Left lung (tissue), 4 donors: ENCODE measurements at regions not wholly inside any gene's neighbourhood (a gene's known extent, or its start where the extent isn't known, plus 50 kb on each side); places are given as distances from the start of the nearest gene placed in this dataset.
A peak's percentile ranks its signal among the peaks of the same experiment; 100 is the strongest.

Experiments used
- ATAC-seq: fragments of 200-7000 bp; cut with Tn5 transposase; one replicate; pipeline ENCODE4 v1.9.1; 2020; ENCODE audit warnings: moderate library complexity
- DNase-seq, 4 donors: peaks; one replicate each; pipeline ENCODE4 v3.0.0-alpha.2; 2013 to 2020
- H3K27ac ChIP-seq, 2 donors: fragments of 200-600 bp; sonication (generic) in 1 of 2; one replicate each; pipeline versions ENCODE4 v1.5.0 to v1.8.0; 2020 to 2021
- H3K27me3 ChIP-seq, 2 donors: fragments of 200-600 bp; sonication (generic) in 1 of 2; one replicate each; pipeline versions ENCODE4 v1.5.0 to v1.8.0; 2020 to 2021
- H3K36me3 ChIP-seq, 2 donors: fragments of 200-600 bp; sonication (generic) in 1 of 2; one replicate each; pipeline versions ENCODE4 v1.5.0 to v1.8.0; 2020 to 2021
- H3K4me1 ChIP-seq, 2 donors: fragments of 200-600 bp; one replicate each; pipeline ENCODE4 v1.8.0; 2021
- H3K4me3 ChIP-seq, 2 donors: fragments of 200-600 bp; sonication (generic) in 1 of 2; one replicate each; pipeline versions ENCODE4 v1.5.0 to v1.8.0; 2020 to 2021; ENCODE audit warnings: mild to moderate bottlenecking in 1 of 2
- H3K9me3 ChIP-seq, 2 donors: fragments of 200-600 bp; sonication (generic) in 1 of 2; one replicate each; pipeline versions ENCODE4 v1.5.0 to v1.8.0; 2020 to 2021
- intact Hi-C, 2 donors: fragments of 100-400 bp; cut with DNase I; formaldehyde crosslinking; loops; one replicate each; pipeline versions ENCODE4 v1.11.2 to v1.14.2; 2022
- TF ChIP-seq, protein P1 (sequence below), 2 donors: fragments of 200-600 bp; sonication (generic) in 1 of 2; IDR thresholded peaks; one replicate each; pipeline versions ENCODE4 v1.5.0 to v1.8.0; 2021; ENCODE audit warnings: antibody characterized with exemption in 2 of 2
- donor health status: DM: no; HTN: yes; CAD: no.
- donor health status: DM: no; HTN: no; CAD: no.

- Histone ChIP-seq H3K27ac (no peak overlapping the region), H3K4me1 (no peaks in the 10 kb centered on the region), H3K27me3 (no peaks in the 10 kb centered on the region), H3K36me3 (no peaks in the 10 kb centered on the region), H3K4me3 (no peak overlapping the region), H3K9me3 (peaks cover 0 to 9% of the 10 kb centered on the region in 2 donors)
- TF ChIP-seq, protein P1, sequence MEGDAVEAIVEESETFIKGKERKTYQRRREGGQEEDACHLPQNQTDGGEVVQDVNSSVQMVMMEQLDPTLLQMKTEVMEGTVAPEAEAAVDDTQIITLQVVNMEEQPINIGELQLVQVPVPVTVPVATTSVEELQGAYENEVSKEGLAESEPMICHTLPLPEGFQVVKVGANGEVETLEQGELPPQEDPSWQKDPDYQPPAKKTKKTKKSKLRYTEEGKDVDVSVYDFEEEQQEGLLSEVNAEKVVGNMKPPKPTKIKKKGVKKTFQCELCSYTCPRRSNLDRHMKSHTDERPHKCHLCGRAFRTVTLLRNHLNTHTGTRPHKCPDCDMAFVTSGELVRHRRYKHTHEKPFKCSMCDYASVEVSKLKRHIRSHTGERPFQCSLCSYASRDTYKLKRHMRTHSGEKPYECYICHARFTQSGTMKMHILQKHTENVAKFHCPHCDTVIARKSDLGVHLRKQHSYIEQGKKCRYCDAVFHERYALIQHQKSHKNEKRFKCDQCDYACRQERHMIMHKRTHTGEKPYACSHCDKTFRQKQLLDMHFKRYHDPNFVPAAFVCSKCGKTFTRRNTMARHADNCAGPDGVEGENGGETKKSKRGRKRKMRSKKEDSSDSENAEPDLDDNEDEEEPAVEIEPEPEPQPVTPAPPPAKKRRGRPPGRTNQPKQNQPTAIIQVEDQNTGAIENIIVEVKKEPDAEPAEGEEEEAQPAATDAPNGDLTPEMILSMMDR (IDR thresholded peaks at IDR 0.05): no peak
- intact Hi-C loops: no loop called here
- no peak for ATAC-seq
- no peak for DNase-seq
These were observed 732.7 kb upstream of the TENM4 start for GRCh38 chr11:80173371-80174136.

DNA sequence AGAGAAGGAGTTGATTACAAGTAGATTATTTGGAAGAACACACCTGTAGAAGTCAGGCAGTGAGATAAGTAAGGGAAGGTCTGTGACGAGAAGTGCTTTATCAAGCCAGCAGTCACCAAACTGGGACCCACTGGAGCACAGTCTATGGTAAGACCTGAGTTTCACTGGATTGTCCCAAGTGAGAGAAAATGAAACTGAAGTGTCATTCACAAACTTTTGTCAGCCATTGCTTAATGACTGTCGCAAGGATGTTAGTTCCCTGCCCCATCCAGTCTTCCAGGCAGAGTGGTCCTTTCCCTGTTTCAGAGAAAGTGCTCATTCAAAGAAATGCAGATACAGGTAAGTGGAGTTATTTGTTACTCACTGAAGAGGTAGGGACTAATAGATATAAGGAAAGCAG lies 728.0 kb upstream of the TENM4 start:
- H3K27ac ChIP-seq: no peak overlapping the region
- H3K27me3 ChIP-seq: no peaks in the 10 kb centered on the region
- intact Hi-C loops: no loop called here
- no peaks in the 10 kb centered on the region for H3K36me3 ChIP-seq
- DNase-seq (no peak), ATAC-seq (no peak)
- TF ChIP-seq, protein P1 (IDR thresholded peaks at IDR 0.05): no peak
- H3K4me1 ChIP-seq: no peaks in the 10 kb centered on the region
- H3K9me3 ChIP-seq: peaks cover 0 to 9% of the 10 kb centered on the region in 2 donors
- no peak overlapping the region for H3K4me3 ChIP-seq

DNA sequence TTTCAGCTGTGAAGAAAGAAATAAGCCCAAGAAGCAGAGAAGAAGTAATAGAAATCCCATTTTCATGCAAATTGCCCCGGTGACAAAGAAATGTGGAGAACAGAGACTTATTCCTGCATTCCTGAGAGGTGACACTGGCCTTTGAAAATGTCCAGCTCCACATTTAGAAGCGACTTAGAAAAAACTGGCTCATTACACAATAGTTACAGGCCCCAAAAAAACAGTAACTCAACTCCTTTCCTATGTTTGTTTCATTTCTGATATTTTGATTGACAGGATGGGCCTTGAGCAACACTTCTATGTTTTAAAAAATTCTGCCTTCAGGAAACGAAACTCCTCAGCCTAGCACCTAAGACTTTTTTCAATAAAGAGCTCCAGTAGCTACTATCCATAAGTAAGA lies 726.9 kb upstream of the TENM4 start:
- H3K36me3 ChIP-seq: no peaks in the 10 kb centered on the region
- no peak overlapping the region for H3K4me3 ChIP-seq
- no peaks in the 10 kb centered on the region for H3K27me3 ChIP-seq
- TF ChIP-seq, protein P1 (IDR thresholded peaks at IDR 0.05): no peak
- H3K4me1 ChIP-seq: no peaks in the 10 kb centered on the region
- no peak overlapping the region for H3K27ac ChIP-seq
- ATAC-seq (no peak), DNase-seq (peak in 1 of 4 donors; percentile 5)
- H3K9me3 ChIP-seq: peaks cover 0 to 9% of the 10 kb centered on the region in 2 donors
- intact Hi-C loops: no loop called here

GRCh38 chr11:80165744-80166143 lies 724.9 kb upstream of the TENM4 start:
- H3K27ac ChIP-seq: no peak overlapping the region
- no peak for DNase-seq
- intact Hi-C loops: no loop called here
- H3K36me3 ChIP-seq: no peaks in the 10 kb centered on the region
- H3K9me3 ChIP-seq: peaks cover 0 to 7% of the 10 kb centered on the region in 2 donors
- no peak overlapping the region for H3K4me3 ChIP-seq
- H3K27me3 ChIP-seq: no peaks in the 10 kb centered on the region
- TF ChIP-seq, protein P1 (IDR thresholded peaks at IDR 0.05): no peak
- H3K4me1 ChIP-seq: no peaks in the 10 kb centered on the region
- no peak for ATAC-seq

- Histone ChIP-seq H3K9me3 (no peaks in the 10 kb centered on the region), H3K4me3 (no peak overlapping the region), H3K27me3 (no peaks in the 10 kb centered on the region), H3K27ac (no peak overlapping the region), H3K36me3 (no peaks in the 10 kb centered on the region), H3K4me1 (no peaks in the 10 kb centered on the region)
- intact Hi-C loops: no loop called here
- DNase-seq (no peak), ATAC-seq (no peak)
- TF ChIP-seq, protein P1 (IDR thresholded peaks at IDR 0.05): no peak
These were observed 722.6 kb upstream of the TENM4 start for GRCh38 chr11:80163441-80163840.
